Stimulated activated CD4-positive, alpha-beta T cell treated with anti-CD3 and anti-CD28 coated beads, Interleukin-1b, Interleukin-23, amount 100 ng/mL, for 4 hours (primary cell): ENCODE measurements at regions not wholly inside any gene's neighbourhood (a gene's known extent, or its start where the extent isn't known, plus 50 kb on each side); places are given as distances from the start of the nearest gene placed in this dataset.

Source experiments
- DNase-seq, 2 donors: peaks; one replicate each; pipeline ENCODE4 v3.0.0-alpha.2; 2020; ENCODE audit warnings: low read depth in 2 of 2

DNA sequence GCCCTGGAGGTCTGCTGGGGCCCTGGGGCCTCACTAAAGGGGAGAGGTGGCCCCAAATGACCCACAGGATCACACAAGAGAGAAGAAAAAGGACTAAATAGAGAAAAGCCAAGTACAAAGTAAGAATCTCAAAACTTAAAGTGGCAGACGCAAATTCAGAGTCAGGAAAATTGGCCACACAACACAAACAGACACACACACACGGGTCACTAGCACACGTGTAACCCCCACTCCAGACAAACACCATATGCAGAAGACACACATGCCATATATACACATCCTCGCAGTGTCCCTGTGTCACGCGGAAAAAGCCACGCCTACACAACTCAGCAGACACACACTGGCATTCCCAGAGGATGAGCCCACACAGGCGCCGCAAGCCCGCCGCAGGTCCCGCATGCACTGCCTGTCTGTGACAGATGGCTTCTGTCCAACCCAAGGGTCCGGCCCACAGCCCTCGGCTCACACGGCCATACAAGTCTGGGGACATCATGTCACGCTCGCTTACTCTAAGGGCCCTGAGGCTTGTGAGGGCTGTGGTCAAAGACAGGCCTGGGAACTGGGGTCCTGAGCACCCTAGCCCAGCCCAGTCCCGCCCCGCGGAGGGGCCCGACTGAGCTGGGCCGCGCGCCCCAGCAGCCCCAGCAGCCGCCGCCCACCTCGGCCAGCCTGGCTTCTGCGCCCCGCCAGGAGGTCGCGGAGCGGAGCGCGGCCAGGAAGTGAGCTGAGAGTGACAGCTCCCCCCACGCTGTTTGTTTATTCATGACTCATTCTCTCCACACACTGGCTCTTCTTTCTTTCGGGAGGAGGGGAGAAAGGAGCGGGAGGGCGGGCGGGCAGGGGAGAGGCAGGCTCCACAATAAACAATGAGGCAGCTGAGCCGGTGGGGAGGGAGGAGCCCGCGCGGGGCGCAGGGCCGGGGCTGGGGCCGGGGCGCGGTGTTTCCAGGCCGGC, 95.5 kb upstream of the ZMIZ1 start:
- DNase-seq: peak; percentile 7 to 57

DNA sequence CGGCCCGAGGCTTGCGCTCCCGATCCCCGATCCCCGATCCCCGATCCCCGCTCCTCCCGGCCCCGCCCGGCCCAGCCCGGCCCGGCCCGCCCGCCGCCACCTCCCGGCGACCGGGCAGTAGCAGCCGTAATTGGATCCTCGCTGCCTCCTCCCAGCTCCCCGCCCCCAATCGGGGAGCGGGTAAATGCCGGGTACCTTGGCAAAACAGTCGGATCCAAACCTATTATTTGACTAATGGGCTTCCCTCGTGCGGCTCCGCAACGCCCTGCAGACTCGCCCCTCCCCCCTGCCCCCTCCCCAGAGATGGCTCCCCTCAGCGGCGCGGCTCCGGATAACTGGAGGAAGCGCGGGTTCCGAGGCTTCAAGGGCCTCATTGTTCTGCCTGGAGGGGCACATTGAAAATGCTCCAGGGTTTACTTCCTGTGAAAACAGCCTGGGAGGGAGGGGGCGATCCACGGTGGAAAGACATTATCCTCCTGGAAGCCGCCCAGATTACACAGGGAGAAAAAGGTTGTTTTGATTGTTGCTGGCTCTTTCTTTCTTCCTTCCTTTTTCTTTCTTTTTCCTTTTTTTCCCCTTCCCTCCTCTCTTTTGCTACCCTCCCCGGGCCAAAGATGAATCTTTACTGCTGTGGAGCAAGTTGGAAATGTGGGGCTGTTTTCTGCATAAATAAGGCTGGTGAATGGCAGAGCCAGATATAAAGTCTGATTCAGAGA, 94.7 kb upstream of the ZMIZ1 start:
- peak; percentile 18 to 51 for DNase-seq

DNA sequence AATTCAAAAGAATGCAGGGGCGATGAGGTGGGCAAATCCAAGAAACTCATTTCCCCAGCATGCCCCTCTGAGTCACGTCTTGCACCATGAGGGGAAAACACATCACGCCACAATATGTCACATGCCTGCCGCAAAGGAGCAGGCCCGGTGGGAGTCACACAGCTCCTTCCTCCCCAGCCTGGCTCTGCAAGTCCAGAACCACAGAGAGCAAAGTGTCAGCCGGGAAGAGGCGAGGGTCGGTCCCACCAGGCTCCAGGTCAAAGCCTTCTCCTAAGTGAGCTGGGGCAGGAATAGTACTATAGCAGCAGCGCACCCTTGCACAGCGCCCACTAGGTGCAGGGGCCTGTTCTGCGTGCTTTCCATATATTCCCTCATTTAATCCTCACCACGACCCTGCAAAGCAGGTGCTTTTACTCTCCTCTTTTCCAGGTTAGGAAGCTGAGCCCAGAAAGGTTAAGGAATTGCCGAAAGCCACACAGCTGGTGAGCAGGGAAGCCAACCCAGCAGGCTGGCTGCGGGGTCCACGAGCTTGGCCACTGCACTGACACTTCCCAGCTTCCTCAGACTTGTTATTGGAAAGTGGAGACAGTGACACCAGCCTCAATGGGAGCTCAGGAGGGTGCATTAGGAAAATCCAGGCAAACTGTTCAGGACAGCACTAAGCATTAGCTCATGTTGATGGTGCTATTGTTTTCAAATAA, 94.0 kb upstream of the ZMIZ1 start:
- DNase-seq: peak; percentile 46 to 49

DNA sequence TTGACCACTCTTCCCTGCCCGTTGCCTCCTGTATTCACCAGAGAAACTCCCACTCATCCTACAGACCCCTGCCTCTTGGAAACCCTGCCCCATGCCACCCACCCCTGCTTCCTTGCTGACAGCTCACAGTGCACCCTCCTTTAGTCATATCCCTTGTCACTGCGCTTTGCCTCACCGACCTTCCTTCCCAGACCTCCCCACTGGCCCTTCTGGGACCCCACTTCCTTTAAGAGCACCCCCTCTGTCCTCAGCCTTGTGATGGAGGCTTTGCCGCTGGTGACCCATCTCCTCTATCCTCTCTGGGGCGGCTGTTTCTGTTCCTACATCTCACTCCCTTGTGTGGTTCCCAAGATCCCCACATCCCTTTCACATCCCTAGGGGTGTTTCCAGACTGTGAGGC, 92.8 kb upstream of the ZMIZ1 start:
- no peak for DNase-seq

DNA sequence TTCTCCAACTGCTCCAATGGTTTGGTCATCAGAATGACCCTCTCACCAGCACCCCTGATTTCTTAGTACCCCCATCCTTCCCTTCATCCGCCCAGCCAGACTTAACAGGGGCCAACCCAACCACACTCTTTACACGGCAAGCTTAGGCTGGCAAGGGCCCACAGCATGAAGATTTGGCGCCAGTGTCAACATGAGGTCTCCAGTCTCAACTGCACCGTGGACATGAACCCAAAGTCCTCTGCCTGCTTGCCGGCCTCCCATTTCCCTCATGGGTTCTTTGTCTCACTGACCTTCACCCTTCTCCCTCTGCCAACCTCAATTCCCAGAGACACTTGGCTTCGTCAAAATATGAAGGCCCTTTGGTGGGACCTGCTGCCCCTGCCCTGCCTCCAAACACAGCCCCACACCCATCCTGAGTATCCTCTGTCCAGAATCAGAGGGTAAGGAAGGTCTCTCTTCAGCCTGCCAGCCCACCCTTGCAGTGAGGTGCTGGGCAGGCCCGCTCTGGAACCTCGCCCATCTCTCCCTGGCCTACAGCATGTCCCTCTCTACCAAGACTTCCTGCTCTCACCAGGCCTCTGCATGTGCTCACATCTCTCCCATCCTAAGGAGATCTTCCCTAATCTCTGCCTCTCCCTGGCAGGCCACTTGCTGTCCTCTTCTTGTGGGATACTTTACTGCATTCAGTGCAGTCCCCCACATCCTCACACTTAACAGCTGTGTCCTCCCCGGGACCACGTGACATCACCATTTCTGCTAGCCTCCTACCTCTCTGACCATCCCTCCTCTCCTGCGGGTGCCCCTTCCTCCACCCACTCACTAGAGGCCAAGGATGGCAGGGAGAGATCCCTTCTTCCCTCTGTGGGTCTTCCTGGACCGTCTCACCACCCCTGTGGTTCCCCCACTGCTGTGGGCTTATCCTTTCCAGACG, 91.7 kb upstream of the ZMIZ1 start:
- no peak for DNase-seq

DNA sequence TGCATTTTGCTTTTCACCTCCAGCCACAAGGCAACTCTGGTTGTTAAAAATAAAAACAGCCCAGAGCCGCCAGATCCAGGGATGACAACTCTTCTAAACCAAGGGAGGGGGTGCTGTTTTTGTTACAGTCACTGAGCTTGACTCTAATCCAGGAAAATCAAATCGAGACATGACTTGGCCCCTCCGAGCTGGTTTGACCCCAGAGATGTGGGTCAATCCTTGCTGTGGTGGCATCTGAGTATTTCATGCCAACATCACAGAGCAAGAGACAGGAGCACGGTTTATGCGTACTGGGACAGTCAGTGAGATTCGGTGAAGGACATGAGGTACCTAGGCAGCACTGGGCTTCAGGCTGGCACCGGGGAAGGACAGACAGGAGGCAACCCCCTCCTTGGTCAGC, 88.8 kb upstream of the ZMIZ1 start:
- no peak for DNase-seq

DNA sequence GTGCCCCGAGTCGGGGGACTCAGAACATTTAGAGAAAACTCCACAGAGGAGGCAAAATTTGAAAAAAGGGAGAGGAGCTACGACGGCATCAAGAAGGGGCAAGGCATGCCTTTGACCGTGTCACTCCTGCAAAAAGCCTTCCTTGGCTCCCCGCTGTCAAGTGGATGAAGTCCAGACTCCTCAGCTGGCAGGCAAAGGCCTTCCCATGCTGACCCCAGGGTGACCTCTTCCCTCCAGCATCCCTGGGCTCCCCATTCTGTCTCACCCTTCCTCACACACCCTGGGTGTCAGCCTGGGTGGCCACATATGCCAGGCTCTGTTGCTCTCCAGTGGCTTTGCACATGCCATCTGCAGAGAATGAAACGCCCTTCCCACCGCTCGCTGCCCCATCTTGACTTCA, 88.4 kb upstream of the ZMIZ1 start:
- no peak for DNase-seq

DNA sequence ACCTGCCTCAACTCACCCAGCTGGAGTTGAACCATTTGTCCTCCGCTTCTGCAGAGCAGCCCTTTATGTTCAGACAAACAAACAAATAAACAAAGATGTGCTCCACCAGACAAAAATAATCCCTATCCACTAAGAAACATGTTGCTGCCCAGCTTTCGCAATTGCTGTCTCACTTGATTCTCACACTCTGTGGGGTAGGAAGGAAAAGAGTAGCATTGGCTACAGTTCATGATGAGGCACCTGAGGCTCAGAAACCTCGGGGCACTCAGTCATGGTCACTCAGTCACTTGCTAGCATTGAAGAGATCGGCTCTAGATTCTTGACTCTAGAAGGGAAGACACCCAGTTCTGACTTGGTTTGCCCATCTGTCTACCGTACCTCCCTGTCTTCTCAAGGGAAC, 88.0 kb upstream of the ZMIZ1 start:
- DNase-seq: no peak

DNA sequence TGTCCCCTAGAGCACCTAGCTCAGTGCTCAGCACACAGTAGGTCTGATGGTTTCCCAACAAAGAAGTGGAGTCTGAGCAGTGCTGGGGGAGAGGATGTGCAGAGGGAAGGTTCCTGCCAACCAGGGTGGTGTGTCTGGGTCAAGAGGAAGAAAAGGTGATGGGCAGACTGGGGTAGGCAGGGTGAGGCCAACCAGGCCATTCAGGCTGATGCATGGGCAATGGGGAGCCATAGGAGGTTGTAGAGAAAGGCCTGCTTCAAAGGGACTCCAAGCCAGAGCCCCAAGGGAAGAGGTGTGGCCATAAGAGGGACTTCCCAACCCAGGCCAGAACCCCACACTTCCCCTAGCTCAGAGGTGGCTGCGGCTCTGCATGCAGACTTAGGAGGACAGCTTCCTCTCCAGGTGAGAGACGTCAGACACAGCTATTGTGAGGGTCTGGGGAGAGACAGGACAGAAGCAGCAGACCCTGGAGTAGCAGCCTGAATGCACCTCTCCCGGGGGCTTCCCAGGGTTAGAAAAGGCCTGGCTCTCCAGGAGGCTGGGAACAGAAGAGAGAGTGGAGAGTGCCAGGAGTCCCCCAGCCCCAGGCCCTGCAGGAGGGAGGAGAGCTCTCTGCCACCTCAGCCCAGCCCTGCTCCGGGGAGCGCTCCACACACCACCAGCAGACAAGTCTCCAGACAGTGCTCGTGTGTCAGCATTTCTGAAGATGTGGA, 87.4 kb upstream of the ZMIZ1 start:
- DNase-seq: no peak

DNA sequence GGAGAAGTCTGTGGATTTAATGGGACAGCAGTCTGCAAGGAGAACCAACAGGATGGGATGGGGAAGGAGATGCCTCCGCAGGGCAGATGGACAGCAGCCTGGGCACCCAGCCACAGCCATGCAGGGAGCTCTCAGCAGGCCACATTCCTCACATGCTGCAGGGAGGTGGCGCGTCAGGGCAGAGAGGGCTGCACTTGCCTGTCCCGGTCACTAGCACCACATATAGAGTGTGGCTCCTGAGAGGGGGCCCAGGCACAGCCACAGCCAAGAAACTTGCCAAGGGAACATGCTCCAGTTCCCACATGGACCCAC, 86.8 kb upstream of the ZMIZ1 start:
- no peak for DNase-seq

DNA sequence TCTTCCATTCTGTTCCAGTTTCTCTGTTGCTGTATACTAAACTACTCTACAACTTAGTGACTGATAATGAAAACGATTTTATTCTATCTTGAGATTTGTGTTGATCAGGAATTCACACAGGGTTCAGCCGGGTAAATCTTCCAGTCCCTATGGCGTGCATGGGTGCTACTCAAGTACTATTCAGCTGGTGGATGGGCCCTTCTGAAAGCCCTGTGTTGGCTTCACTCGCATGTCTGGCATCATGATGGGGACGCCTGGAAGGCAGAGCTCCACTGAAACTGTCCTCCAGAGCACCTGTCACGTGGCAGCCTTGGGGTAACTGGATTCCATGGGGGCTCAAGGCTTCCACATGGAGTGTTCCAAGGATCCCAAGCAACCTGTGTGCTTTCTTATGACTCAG, 86.0 kb upstream of the ZMIZ1 start:
- DNase-seq: no peak

DNA sequence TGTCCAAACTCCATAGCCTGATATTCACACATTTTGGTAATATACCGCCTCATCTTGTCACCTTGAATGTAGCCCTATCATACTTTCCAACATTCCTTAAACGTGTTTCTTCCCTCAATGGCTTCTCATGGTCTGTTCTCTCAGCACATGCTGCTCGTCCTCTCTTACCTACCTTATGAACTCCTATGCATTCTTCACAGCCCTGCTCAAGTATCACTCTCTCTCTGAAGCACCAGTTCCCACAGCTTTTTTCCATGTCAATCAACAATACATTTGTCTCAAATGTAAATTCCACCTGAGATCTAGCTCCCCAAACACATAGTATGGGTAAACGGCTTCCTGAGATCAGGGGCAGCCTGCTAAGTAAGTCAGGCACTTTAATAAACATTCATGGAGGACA, 85.2 kb upstream of the ZMIZ1 start:
- DNase-seq: no peak

DNA sequence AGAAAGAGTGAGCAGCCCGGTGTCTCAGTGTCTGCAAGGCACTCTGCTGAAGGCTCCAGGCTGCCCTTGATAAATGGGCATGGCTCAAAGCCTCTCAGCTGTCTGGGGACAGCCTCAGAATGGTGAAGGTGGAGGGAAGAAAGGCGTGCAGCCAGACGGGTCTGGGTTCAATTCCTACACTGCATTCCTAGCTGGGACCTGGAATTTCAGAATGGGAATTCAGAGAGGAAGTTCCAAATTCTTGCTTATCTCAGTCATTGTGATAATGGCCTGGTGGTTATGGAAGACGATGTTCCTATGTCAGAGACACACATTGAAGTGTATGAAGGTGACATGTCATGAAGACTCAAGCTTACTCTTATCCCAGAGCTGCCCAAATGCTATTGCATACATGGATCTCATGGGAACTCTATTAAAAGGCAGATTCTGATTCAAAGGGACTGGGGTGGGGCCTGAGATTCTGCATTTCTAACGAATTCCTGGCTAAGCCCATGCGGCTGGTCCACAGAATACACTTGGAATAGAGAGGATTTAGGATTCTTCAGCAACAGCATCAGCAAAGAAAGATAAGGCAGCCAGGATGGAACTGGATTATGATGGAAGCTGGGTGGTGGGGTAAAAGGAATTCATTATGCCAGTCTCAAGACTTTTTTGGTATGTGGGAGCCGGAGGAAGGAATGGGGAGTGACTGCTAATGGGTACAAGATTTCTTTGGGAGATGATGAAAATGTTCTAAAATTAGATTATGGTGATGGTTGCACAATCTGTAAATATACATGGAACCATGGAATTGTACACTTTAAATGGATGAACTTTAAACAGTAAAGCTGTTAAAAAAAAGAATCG, 82.6 kb upstream of the ZMIZ1 start:
- DNase-seq: no peak

DNA sequence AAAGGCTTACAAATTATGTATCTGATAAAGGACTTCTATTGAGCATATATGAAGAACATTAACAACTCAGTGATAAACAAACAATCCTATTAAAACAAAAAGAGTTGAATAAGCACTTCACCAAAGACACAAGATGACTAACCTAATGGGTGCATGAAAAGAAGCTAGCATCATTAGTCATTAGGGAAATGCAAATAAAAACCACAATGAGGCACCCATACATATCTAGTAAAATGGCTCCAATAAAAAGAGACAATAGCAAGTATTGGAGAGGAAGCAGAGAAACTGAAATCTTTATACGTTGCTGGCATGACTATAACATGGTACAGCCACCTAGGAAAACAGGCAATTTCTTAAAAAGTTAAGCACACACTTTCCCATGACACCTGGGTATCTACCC, 77.6 kb upstream of the ZMIZ1 start:
- no peak for DNase-seq

DNA sequence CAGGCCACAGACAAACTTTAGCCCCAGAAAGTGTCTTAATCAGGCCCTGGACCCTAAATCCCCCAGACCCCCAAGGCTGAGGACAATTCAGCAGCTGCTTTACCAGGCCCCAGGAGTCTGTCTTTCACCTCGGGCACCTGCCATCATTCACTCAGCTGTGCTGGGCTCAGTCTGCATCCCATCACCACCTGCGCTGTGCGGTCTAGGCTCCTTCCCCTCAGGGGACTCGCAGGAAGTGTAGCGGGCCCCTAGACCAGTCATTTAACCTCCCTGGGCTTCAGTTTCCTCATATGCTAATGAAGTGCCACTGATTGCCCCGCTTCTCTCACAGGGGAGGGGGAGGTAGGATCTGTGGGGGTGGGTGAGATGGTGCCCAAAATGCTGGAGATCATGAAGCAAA, 76.4 kb upstream of the ZMIZ1 start:
- no peak for DNase-seq

DNA sequence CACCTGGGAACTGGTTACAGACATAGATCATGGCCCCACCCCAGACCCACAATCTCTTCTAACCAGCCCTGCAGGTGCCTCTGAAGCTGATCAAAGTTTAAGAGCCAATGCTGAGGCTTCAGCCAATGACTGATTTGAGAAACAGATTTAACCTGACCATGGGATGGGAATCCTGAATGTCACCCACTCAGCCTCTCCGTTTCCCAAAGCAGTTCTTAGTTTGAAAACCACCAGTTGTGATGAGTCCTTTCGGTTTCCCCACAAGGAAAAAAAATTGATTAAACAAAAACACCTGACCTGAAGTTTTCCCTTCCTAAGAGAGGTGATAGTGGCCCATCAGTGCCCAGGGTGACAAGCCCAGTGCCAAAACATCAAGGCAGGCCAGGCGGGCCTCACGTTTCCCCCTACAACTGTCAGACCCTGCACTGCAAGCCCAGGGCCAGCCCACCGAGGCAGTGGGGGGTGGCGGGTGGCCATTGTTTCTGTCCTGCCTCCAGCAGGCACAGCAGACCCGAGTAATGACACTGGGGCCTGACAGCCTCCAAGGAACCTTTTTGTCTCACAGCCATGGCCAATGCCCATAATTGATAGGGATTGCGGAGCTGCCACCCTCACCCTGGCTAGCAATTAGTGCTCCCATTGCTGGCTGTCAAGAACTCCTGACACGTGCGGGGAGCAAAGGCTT, 75.4 kb upstream of the ZMIZ1 start:
- DNase-seq: no peak

DNA sequence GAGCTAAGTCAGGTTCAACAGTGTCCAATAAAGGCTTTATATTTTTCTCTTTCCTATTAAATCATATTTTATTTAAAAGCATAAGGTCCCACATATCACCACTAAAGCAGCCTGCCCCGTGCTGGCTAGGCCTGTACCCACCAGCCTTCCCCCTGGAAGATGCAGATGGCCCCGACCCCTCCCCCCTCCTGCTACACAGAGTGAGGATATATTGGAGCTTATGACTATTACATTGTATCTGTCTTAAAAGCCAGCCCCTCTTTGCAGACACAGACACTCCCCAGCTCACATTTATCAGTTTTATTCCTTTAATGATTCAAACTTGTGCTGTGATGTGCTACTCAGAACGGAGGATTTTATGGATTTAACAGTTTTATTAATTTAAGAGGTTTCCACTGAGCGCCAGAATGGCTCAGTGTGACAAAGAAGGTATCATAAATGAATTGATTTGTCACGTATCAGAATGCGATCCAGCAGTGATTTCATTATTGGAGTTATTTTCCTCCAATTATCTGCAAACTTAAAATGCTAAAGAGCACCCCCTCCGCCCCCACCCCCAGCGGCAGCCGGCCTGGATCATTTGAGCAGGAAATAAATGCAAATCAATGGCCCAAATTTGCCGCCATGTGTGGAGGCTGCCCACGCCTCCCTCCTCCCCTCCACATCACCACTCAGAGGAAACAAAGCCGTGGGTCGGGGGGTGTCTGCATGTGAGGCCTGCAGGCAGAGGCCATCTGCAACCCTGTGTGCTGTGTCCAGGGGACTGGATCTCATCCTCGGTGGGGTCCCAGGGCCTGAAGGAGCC, 72.6 kb upstream of the ZMIZ1 start:
- no peak for DNase-seq

DNA sequence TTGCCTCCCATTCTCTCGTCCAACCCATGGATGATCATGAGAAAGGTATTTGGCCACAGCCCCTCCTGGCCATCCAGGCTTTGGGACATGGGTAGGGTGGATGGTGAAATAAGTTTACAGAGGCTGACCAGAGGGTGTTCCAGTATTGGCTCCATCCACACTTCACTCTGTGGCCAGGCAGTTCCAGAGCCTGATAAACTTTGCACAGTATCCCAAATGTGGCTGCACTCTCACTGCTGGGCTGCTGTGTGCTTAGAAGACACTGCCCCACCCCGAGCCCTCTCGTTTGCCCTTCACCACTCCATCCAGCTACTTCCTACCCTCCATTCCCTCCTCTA, 72.0 kb upstream of the ZMIZ1 start:
- no peak for DNase-seq
